SK-N-SH (cell line): ENCODE measurements at regions not wholly inside any gene's neighbourhood (a gene's known extent, or its start where the extent isn't known, plus 50 kb on each side); places are given as distances from the start of the nearest gene placed in this dataset.

ENCODE experiments used
- CTCF ChIA-PET: fragments of 300-600, 350-600 bp; formaldehyde crosslinking; extraction: SDS; loops from one replicate; lab custom pipeline; 2021; lab: Yijun Ruan, JAX
- POLR2A ChIA-PET: fragments of 350-600 bp; sonication (Branson Sonifier 250); formaldehyde crosslinking; extraction: SDS; loops from one replicate; lab custom pipeline; 2020; ENCODE audit warnings: antibody characterized with exemption, inconsistent platforms; lab: Yijun Ruan, JAX
- DNase-seq: peaks from one replicate; pipeline ENCODE4 v3.0.0; 2012
- H2AFZ ChIP-seq: fragments of 200-600 bp; sonication (generic); 2 replicates; pipeline ENCODE4 v1.8.1; 2016; ENCODE audit warnings: antibody characterized with exemption, mild to moderate bottlenecking, low read depth
- H3F3A ChIP-seq: fragments of 200-600 bp; sonication (generic); replicated peaks from 2 replicates; pipeline ENCODE3; 2016; ENCODE audit warnings: antibody characterized with exemption, mild to moderate bottlenecking; ENCODE audit not compliant: insufficient read depth
- H3K27ac ChIP-seq, 2 experiments: fragments of 200-500 bp in 1 of 2; fragments of 200-600 bp in 1 of 2; sonication (Bioruptor generic) in 1 of 2; sonication (generic), shearing (Covaris generic) in 1 of 2; 2 replicates each; pipeline versions ENCODE4 v1.5.1 to v1.6.1; 2014 to 2016; ENCODE audit warnings: low read depth in 2 of 2, inconsistent platforms in 1 of 2, low read length in 1 of 2, mild to moderate bottlenecking in 1 of 2, mixed read lengths in 1 of 2
- H3K27me3 ChIP-seq: fragments of 200-600 bp; sonication (generic), shearing (Covaris generic); 2 replicates; pipeline ENCODE4 v1.6.1; 2016; ENCODE audit warnings: mixed run types; ENCODE audit not compliant: insufficient read depth
- H3K36me3 ChIP-seq, 2 experiments: fragments of 200-500 bp in 1 of 2; fragments of 200-600 bp in 1 of 2; sonication (Bioruptor generic) in 1 of 2; sonication (generic) in 1 of 2; replicated peaks in 1 of 2; 2 replicates each; pipeline versions ENCODE3 to v1.5.1; 2014 to 2016; ENCODE audit warnings: low read length in 1 of 2, mild to moderate bottlenecking in 1 of 2; ENCODE audit not compliant: insufficient read depth in 2 of 2, control insufficient read depth in 1 of 2
- H3K4me1 ChIP-seq, 2 experiments: fragments of 200-500 bp in 1 of 2; fragments of 200-600 bp in 1 of 2; sonication (Bioruptor generic) in 1 of 2; sonication (generic), shearing (Covaris generic) in 1 of 2; 2 replicates each; pipeline versions ENCODE4 v1.5.1 to v1.6.1; 2014 to 2016; ENCODE audit warnings: low read depth in 1 of 2, low read length in 1 of 2, mixed run types in 1 of 2; ENCODE audit not compliant: insufficient read depth in 2 of 2, control insufficient read depth in 1 of 2
- H3K4me2 ChIP-seq: fragments of 200-600 bp; sonication (generic), shearing (Covaris generic); 2 replicates; pipeline ENCODE4 v1.6.1; 2017; ENCODE audit warnings: mixed run types
- H3K4me3 ChIP-seq, 2 experiments: fragments of 200-500 bp in 1 of 2; fragments of 200-600 bp in 1 of 2; sonication (Bioruptor generic) in 1 of 2; sonication (generic), shearing (Covaris generic) in 1 of 2; 2 replicates each; pipeline versions ENCODE4 v1.5.1 to v1.8.1; 2014 to 2016; ENCODE audit warnings: low read depth in 2 of 2, inconsistent platforms in 1 of 2, low read length in 1 of 2, mild to moderate bottlenecking in 1 of 2, mixed read lengths in 1 of 2, moderate library complexity in 1 of 2
- H3K79me2 ChIP-seq: fragments of 200-600 bp; sonication (generic); 2 replicates; pipeline ENCODE4 v1.8.1; 2017; ENCODE audit warnings: mild to moderate bottlenecking; ENCODE audit not compliant: insufficient read depth
- H3K9ac ChIP-seq: fragments of 200-600 bp; sonication (generic); 2 replicates; pipeline ENCODE4 v1.6.1; 2017; ENCODE audit warnings: mixed run types
- H3K9me2 ChIP-seq: fragments of 200-600 bp; sonication (generic); 2 replicates; pipeline ENCODE4 v1.6.1; 2017; ENCODE audit warnings: mixed run types
- H3K9me3 ChIP-seq: fragments of 200-600 bp; sonication (generic); 2 replicates; pipeline ENCODE4 v1.6.1; 2017; ENCODE audit warnings: mixed run types, mild to moderate bottlenecking, moderate library complexity
- H4K20me1 ChIP-seq: fragments of 200-600 bp; sonication (generic); 2 replicates; pipeline ENCODE4 v1.6.1; 2017; ENCODE audit warnings: mild to moderate bottlenecking, mixed run types; ENCODE audit not compliant: insufficient read depth
- EP300 ChIP-seq, 2 experiments: IDR thresholded peaks; 2 replicates each; pipeline versions ENCODE4 v1.4.0 to v1.6.1; 2012; ENCODE audit warnings: borderline replicate concordance in 1 of 2, low read depth in 1 of 2, low read length in 1 of 2
- FOSL2 ChIP-seq: IDR thresholded peaks from 2 replicates; pipeline ENCODE4 v1.4.0; 2012; ENCODE audit warnings: low read depth, mild to moderate bottlenecking, moderate library complexity, borderline replicate concordance
- FOXJ3 ChIP-seq: sonication (generic); formaldehyde crosslinking; IDR thresholded peaks from 2 replicates; pipeline ENCODE4 v1.5.1; 2020; ENCODE audit warnings: mild to moderate bottlenecking, missing genetic modification reagents
- FOXM1 ChIP-seq: IDR thresholded peaks from 2 replicates; pipeline ENCODE4 v1.4.0; 2012; ENCODE audit warnings: low read depth, mild to moderate bottlenecking
- GABPA ChIP-seq: IDR thresholded peaks from 2 replicates; pipeline ENCODE4 v1.4.0; 2012; ENCODE audit warnings: low read depth, mild to moderate bottlenecking
- GATA2 ChIP-seq: sonication (generic); formaldehyde crosslinking; IDR thresholded peaks from 2 replicates; pipeline ENCODE4 v1.5.0; 2020; ENCODE audit warnings: mild to moderate bottlenecking, missing genetic modification reagents
- IRF3 ChIP-seq: fragments of 150-350 bp; IDR thresholded peaks from 2 replicates; pipeline ENCODE4 v1.6.1; 2016; ENCODE audit warnings: mild to moderate bottlenecking, low read depth, low read length
- JUND ChIP-seq: IDR thresholded peaks from 2 replicates; pipeline ENCODE4 v1.4.0; 2012
- MXI1 ChIP-seq: IDR thresholded peaks from 2 replicates; pipeline ENCODE4 v1.6.1; 2012; ENCODE audit warnings: mild to moderate bottlenecking, low read depth, low read length, improper control_type of control experiment
- NFIC ChIP-seq: IDR thresholded peaks from 2 replicates; pipeline ENCODE4 v1.4.0; 2012; ENCODE audit warnings: borderline replicate concordance
- PBX3 ChIP-seq: IDR thresholded peaks from 2 replicates; pipeline ENCODE4; 2012
- POLR2AphosphoS5 ChIP-seq: IDR thresholded peaks from 2 replicates; pipeline ENCODE4 v1.6.1; 2012; ENCODE audit warnings: low read depth, low read length
- RCOR1 ChIP-seq: fragments of 150-350 bp; IDR thresholded peaks from 2 replicates; pipeline ENCODE4 v1.6.1; 2017; ENCODE audit warnings: antibody characterized with exemption, low read length
- REST ChIP-seq: IDR thresholded peaks from 2 replicates; pipeline ENCODE4 v1.6.1; 2012; ENCODE audit warnings: mild to moderate bottlenecking, low read depth, low read length, moderate library complexity
- SMC3 ChIP-seq: IDR thresholded peaks from 2 replicates; pipeline ENCODE4 v1.6.1; 2012; ENCODE audit warnings: low read depth, low read length, improper control_type of control experiment
- TAF1 ChIP-seq: IDR thresholded peaks from 2 replicates; pipeline ENCODE4 v1.6.1; 2012; ENCODE audit warnings: low read depth, mild to moderate bottlenecking, low read length, moderate library complexity, borderline replicate concordance
- TCF12 ChIP-seq: IDR thresholded peaks from 2 replicates; pipeline ENCODE4 v1.4.0; 2012
- YY1 ChIP-seq: IDR thresholded peaks from 2 replicates; pipeline ENCODE4 v1.4.0; 2012; ENCODE audit warnings: low read depth, mild to moderate bottlenecking
- ZBTB33 ChIP-seq: IDR thresholded peaks from 2 replicates; pipeline ENCODE4 v1.4.0; 2012; ENCODE audit warnings: low read depth, borderline replicate concordance
- WGBS: methylation state at CpG from one replicate; pipeline ENCODE4 v1.1.6; 2017; ENCODE audit warnings: low lambda C conversion rate; 5-methylcytosine and 5-hydroxymethylcytosine counted together

GRCh38 chr2:23198316-23199114, 186.5 kb upstream of the KLHL29 start:
- H3K9ac ChIP-seq: no peak overlapping the region
- no peaks in the 10 kb centered on the region for H3K79me2 ChIP-seq
- no peaks in the 10 kb centered on the region for H3K27me3 ChIP-seq
- DNase-seq: no peak
- no peak overlapping the region for H2AFZ ChIP-seq
- ChIA-PET POLR2A (no interaction called here), CTCF (interaction anchor here (0.6 to 2.4 kb wide), 18 partner anchors 9 to 763 kb away, joined by 3 to 24 read pairs (median 4); no protein-coding TSS in a partner anchor)
- no peaks in the 10 kb centered on the region for H3K9me2 ChIP-seq
- H3K4me3 ChIP-seq: no peak overlapping the region
- 35% methylated on average over 12 of the region's 12 CpGs for WGBS
- TF ChIP-seq REST (no peak), NFIC (no peak), FOXM1 (no peak), TCF12 (no peak), TAF1 (no peak), FOSL2 (no peak), PBX3 (no peak), FOXJ3 (no peak), RCOR1 (no peak), EP300 (IDR thresholded peaks at IDR 0.05; ENCODE audit: borderline replicate concordance in 1 of 2, low read depth in 1 of 2, low read length in 1 of 2) (no peak), GABPA (no peak), IRF3 (no peak), POLR2AphosphoS5 (no peak), JUND (no peak), SMC3 (no peak), MXI1 (no peak), YY1 (no peak), ZBTB33 (no peak), GATA2 (CRISPR knock-in tag) (no peak)
- H3K9me3 ChIP-seq: peaks cover 4% of the 10 kb centered on the region; the same call in 1 of the 2 replicates
- no peaks in the 10 kb centered on the region for H4K20me1 ChIP-seq
- no peak overlapping the region for H3K4me2 ChIP-seq
- no peak overlapping the region for H3K27ac ChIP-seq
- no peaks in the 10 kb centered on the region for H3F3A ChIP-seq
- H3K4me1 ChIP-seq: no peaks in the 10 kb centered on the region; a peak in 1 of 4 replicates
- no peaks in the 10 kb centered on the region for H3K36me3 ChIP-seq
